H1 (cell line): ENCODE measurements at regions not wholly inside any gene's neighbourhood (a gene's known extent, or its start where the extent isn't known, plus 50 kb on each side); places are given as distances from the start of the nearest gene placed in this dataset.

ENCODE experiments used
- CTCF ChIA-PET: fragments of 300-600 bp; sonication (Branson Sonifier 250); formaldehyde crosslinking; loops from one replicate; lab custom pipeline; 2021; ENCODE audit not compliant: partially characterized antibody; lab: Charles Lee
- POLR2A ChIA-PET: fragments of 300-600 bp; sonication (Branson Sonifier 250); formaldehyde crosslinking; loops from one replicate; lab custom pipeline; 2021; ENCODE audit warnings: inconsistent platforms; ENCODE audit not compliant: partially characterized antibody; lab: Charles Lee
- DNase-seq, 2 experiments: peaks; one replicate each; pipeline versions ENCODE4 v3.0.0 to v3.0.0-alpha.2; 2010 to 2022; ENCODE audit warnings: low spot score in 2 of 2, low read depth in 1 of 2, mixed read lengths in 1 of 2
- FAIRE-seq: peaks from 2 replicates; lab custom pipeline; 2011; peaks lifted over from hg19 to GRCh38; lab: Jason Lieb, UNC
- H2AFZ ChIP-seq: 2 replicates; pipeline ENCODE4 v1.8.1; 2012; ENCODE audit warnings: low read length, inconsistent platforms
- H2AK5ac ChIP-seq: 2 replicates; pipeline ENCODE4 v1.6.1; 2013; ENCODE audit warnings: low read depth, low read length
- H2BK120ac ChIP-seq: replicated peaks from 2 replicates; pipeline ENCODE3; 2013; ENCODE audit warnings: low read depth, low read length, inconsistent platforms
- H2BK12ac ChIP-seq: 2 replicates; pipeline ENCODE4 v1.6.1; 2013; ENCODE audit warnings: low read depth, low read length
- H2BK15ac ChIP-seq: 2 replicates; pipeline ENCODE4 v1.6.1; 2013; ENCODE audit warnings: low read length
- H2BK20ac ChIP-seq: 2 replicates; pipeline ENCODE4 v1.6.1; 2013; ENCODE audit warnings: low read length
- H2BK5ac ChIP-seq: 2 replicates; pipeline ENCODE4 v1.6.1; 2013; ENCODE audit warnings: low read depth, low read length
- H3K14ac ChIP-seq: 2 replicates; pipeline ENCODE4 v1.6.1; 2013; ENCODE audit warnings: inconsistent platforms; ENCODE audit not compliant: insufficient read length
- H3K18ac ChIP-seq: 2 replicates; pipeline ENCODE4 v1.6.1; 2013; ENCODE audit warnings: low read length; ENCODE audit errors: extremely low read depth
- H3K23ac ChIP-seq: 2 replicates; pipeline ENCODE4 v1.6.1; 2013; ENCODE audit warnings: inconsistent platforms; ENCODE audit not compliant: insufficient read length
- H3K23me2 ChIP-seq: 2 replicates; pipeline ENCODE4 v1.6.1; 2013; ENCODE audit warnings: low read depth, low read length
- H3K27ac ChIP-seq: 2 replicates; pipeline ENCODE4 v1.6.1; 2011; ENCODE audit warnings: low read depth, low read length, inconsistent platforms
- H3K27me3 ChIP-seq, 4 experiments: replicated peaks in 1 of 4; 1 replicate in 1 of 4; 2 replicates in 3 of 4; pipeline versions ENCODE4 v1.6.1 to v1.8.1; 2011 to 2013; ENCODE audit warnings: low read length in 3 of 4, mild to moderate bottlenecking in 3 of 4, inconsistent platforms in 2 of 4, mixed read lengths in 2 of 4, moderate library complexity in 1 of 4; ENCODE audit not compliant: control insufficient read depth in 3 of 4, insufficient read depth in 3 of 4; ENCODE audit errors: extremely low read depth in 1 of 4
- H3K36me3 ChIP-seq, 4 experiments: 2 replicates each; pipeline versions ENCODE4 v1.6.1 to v1.8.1; 2011 to 2013; ENCODE audit warnings: mild to moderate bottlenecking in 4 of 4, low read length in 3 of 4, moderate library complexity in 2 of 4, control low read depth in 1 of 4, inconsistent platforms in 1 of 4; ENCODE audit not compliant: insufficient read depth in 4 of 4, control insufficient read depth in 2 of 4
- H3K4ac ChIP-seq: replicated peaks from 2 replicates; pipeline ENCODE3; 2013; ENCODE audit warnings: low read length, low read depth, mixed read lengths, inconsistent platforms; ENCODE audit not compliant: insufficient read length
- H3K4me1 ChIP-seq, 4 experiments: replicated peaks in 1 of 4; 1 replicate in 1 of 4; 2 replicates in 3 of 4; pipeline versions ENCODE4 v1.6.1 to v1.8.1; 2011 to 2013; ENCODE audit warnings: low read length in 3 of 4, inconsistent platforms in 2 of 4, mixed read lengths in 1 of 4; ENCODE audit not compliant: insufficient read depth in 4 of 4, control insufficient read depth in 3 of 4
- H3K4me2 ChIP-seq, 2 experiments: 2 replicates each; pipeline versions ENCODE4 v1.6.1 to v1.8.1; 2011 to 2013; ENCODE audit warnings: low read depth in 2 of 2, low read length in 2 of 2, control low read depth in 1 of 2, inconsistent platforms in 1 of 2, mild to moderate bottlenecking in 1 of 2; ENCODE audit not compliant: insufficient read depth in 1 of 2
- H3K4me3 ChIP-seq, 4 experiments: fragments of 200-600, 300-600 bp in 1 of 4; sonication (generic), shearing (Covaris generic), sonication (Bioruptor Twin) in 1 of 4; 2 replicates each; pipeline versions ENCODE4 v1.5.1 to v1.8.1; 2011 to 2016; ENCODE audit warnings: low read length in 4 of 4, low read depth in 3 of 4, control low read depth in 2 of 4, inconsistent platforms in 2 of 4, mild to moderate bottlenecking in 2 of 4, mixed read lengths in 1 of 4, moderate library complexity in 1 of 4; ENCODE audit not compliant: insufficient read depth in 2 of 4; ENCODE audit errors: extremely low read depth in 1 of 4
- H3K56ac ChIP-seq: replicated peaks from 2 replicates; pipeline ENCODE3; 2013; ENCODE audit warnings: low read depth, mild to moderate bottlenecking, mixed read lengths, low read length, inconsistent platforms; ENCODE audit not compliant: insufficient read length
- H3K79me1 ChIP-seq: 2 replicates; pipeline ENCODE4 v1.6.1; 2013; ENCODE audit warnings: low read depth, low read length, control low read depth
- H3K79me2 ChIP-seq, 2 experiments: 2 replicates each; pipeline versions ENCODE4 v1.6.1 to v1.8.1; 2012 to 2013; ENCODE audit warnings: low read length in 2 of 2, mild to moderate bottlenecking in 2 of 2, inconsistent platforms in 1 of 2; ENCODE audit not compliant: insufficient read depth in 2 of 2, control insufficient read depth in 1 of 2
- H3K9ac ChIP-seq, 4 experiments: replicated peaks in 1 of 4; 1 replicate in 1 of 4; 2 replicates in 3 of 4; pipeline versions ENCODE4 v1.6.1 to v1.8.1; 2011 to 2013; ENCODE audit warnings: low read depth in 3 of 4, low read length in 3 of 4, control low read depth in 2 of 4, mild to moderate bottlenecking in 2 of 4, moderate library complexity in 2 of 4, inconsistent platforms in 1 of 4; ENCODE audit errors: extremely low read depth in 1 of 4
- H3K9me3 ChIP-seq, 2 experiments: 2 replicates each; pipeline versions ENCODE4 v1.6.1 to v1.8.1; 2012 to 2013; ENCODE audit warnings: mild to moderate bottlenecking in 2 of 2, moderate library complexity in 2 of 2, control low read depth in 1 of 2, inconsistent platforms in 1 of 2, low read depth in 1 of 2, low read length in 1 of 2, mixed read lengths in 1 of 2; ENCODE audit not compliant: insufficient read depth in 2 of 2
- H4K20me1 ChIP-seq, 2 experiments: replicated peaks in 1 of 2; 2 replicates each; pipeline versions ENCODE3 to v1.8.1; 2011 to 2013; ENCODE audit warnings: inconsistent platforms in 2 of 2, low read length in 2 of 2, mild to moderate bottlenecking in 1 of 2; ENCODE audit not compliant: insufficient read depth in 2 of 2, control insufficient read depth in 1 of 2
- H4K5ac ChIP-seq: 2 replicates; pipeline ENCODE4 v1.6.1; 2013; ENCODE audit warnings: low read length, low read depth, mixed read lengths, inconsistent platforms; ENCODE audit not compliant: insufficient read length
- H4K8ac ChIP-seq: 2 replicates; pipeline ENCODE4 v1.8.0; 2013; ENCODE audit warnings: mild to moderate bottlenecking, moderate library complexity, low read length, inconsistent platforms; ENCODE audit not compliant: insufficient read depth; ENCODE audit errors: extremely low read depth
- H4K91ac ChIP-seq: replicated peaks from 2 replicates; pipeline ENCODE3; 2013; ENCODE audit warnings: low read length, mixed read lengths, inconsistent platforms; ENCODE audit not compliant: insufficient read length
- HDAC2 ChIP-seq, 2 experiments: fragments of 300-600 bp in 1 of 2; sonication (generic) in 1 of 2; IDR thresholded peaks; 2 replicates each; pipeline ENCODE4 v1.6.1; 2011 to 2012; ENCODE audit warnings: low read depth in 2 of 2, low read length in 2 of 2, mild to moderate bottlenecking in 2 of 2, moderate library complexity in 2 of 2, borderline replicate concordance in 1 of 2, inconsistent platforms in 1 of 2
- HDAC6 ChIP-seq: IDR thresholded peaks from one replicate; pipeline ENCODE4 v1.7.1; 2012; ENCODE audit warnings: low read depth, mild to moderate bottlenecking, inconsistent platforms, low read length, moderate library complexity
- RAD21 ChIP-seq, 2 experiments: IDR thresholded peaks in 1 of 2; conservative IDR thresholded peaks in 1 of 2; 2 replicates each; pipeline ENCODE4 v1.6.1; 2011; ENCODE audit warnings: low read depth in 2 of 2, low read length in 2 of 2, improper control_type of control experiment in 1 of 2, inconsistent platforms in 1 of 2, mild to moderate bottlenecking in 1 of 2, moderate library complexity in 1 of 2
- SRF ChIP-seq: IDR thresholded peaks from 2 replicates; pipeline ENCODE4 v1.6.1; 2011; ENCODE audit warnings: mild to moderate bottlenecking, low read depth, low read length, moderate library complexity
- YY1 ChIP-seq: IDR thresholded peaks from 2 replicates; pipeline ENCODE4 v1.6.1; 2011; ENCODE audit warnings: low read depth, mild to moderate bottlenecking, low read length
- WGBS, 2 experiments: shearing (Covaris generic) in 1 of 2; methylation state at CpG; one replicate each; pipeline versions ENCODE4 v1.1.6 to v1.1.7; 2013 to 2015; ENCODE audit warnings: low lambda C conversion rate in 2 of 2, mixed read lengths in 2 of 2, inconsistent platforms in 1 of 2, low coverage in 1 of 2, missing lambda C conversion rate in 1 of 2; ENCODE audit not compliant: insufficient replicate concordance in 2 of 2, insufficient coverage in 1 of 2, insufficient read length in 1 of 2; ENCODE audit errors: extremely low coverage in 1 of 2, missing lambda C conversion rate in 1 of 2; 5-methylcytosine and 5-hydroxymethylcytosine counted together
- TF ChIP-seq, protein P1 (sequence below), 3 experiments: IDR thresholded peaks; 1 replicate in 2 of 3; 2 replicates in 1 of 3; pipeline versions ENCODE4 v1.5.1 to v1.6.1; 2011; ENCODE audit warnings: low read length in 3 of 3, mild to moderate bottlenecking in 3 of 3, inconsistent platforms in 2 of 3, low read depth in 1 of 3, moderate library complexity in 1 of 3; ENCODE audit not compliant: insufficient read depth in 1 of 3; ENCODE audit errors: control extremely low read depth in 1 of 3

GRCh38 chr12:25825446-25825845 is 133.0 kb upstream of the RASSF8 start:
- Histone ChIP-seq H3K4me2 (no peak overlapping the region), H3K56ac (no peak overlapping the region), H3K79me1 (no peaks in the 10 kb centered on the region), H3K9ac (no peak overlapping the region), H4K91ac (no peak overlapping the region), H2AFZ (no peak overlapping the region; the same call in 1 of the 2 replicates), H3K4me3 (no peak overlapping the region), H2BK15ac (no peak overlapping the region), H3K27ac (no peak overlapping the region), H3K9me3 (no peaks in the 10 kb centered on the region), H3K79me2 (no peaks in the 10 kb centered on the region), H2BK20ac (no peak overlapping the region), H3K14ac (no peak overlapping the region), H2BK120ac (no peak overlapping the region), H3K36me3 (no peaks in the 10 kb centered on the region), H2BK12ac (no peak overlapping the region), H3K4ac (no peak overlapping the region), H2AK5ac (no peak overlapping the region), H3K4me1 (no peaks in the 10 kb centered on the region), H4K8ac (no peak overlapping the region), H4K5ac (no peak overlapping the region), H2BK5ac (no peak overlapping the region), H4K20me1 (no peaks in the 10 kb centered on the region), H3K23me2 (no peaks in the 10 kb centered on the region), H3K23ac (no peak overlapping the region), H3K27me3 (no peaks in the 10 kb centered on the region), H3K18ac (no peak overlapping the region)
- ChIA-PET CTCF (interaction anchor here (0.6 to 1.7 kb wide), 4 partner anchors 10 to 268 kb away, joined by 3 to 5 read pairs (median 3); no protein-coding TSS in a partner anchor), POLR2A (no interaction called here)
- FAIRE-seq, result no peak
- TF ChIP-seq, protein P1, sequence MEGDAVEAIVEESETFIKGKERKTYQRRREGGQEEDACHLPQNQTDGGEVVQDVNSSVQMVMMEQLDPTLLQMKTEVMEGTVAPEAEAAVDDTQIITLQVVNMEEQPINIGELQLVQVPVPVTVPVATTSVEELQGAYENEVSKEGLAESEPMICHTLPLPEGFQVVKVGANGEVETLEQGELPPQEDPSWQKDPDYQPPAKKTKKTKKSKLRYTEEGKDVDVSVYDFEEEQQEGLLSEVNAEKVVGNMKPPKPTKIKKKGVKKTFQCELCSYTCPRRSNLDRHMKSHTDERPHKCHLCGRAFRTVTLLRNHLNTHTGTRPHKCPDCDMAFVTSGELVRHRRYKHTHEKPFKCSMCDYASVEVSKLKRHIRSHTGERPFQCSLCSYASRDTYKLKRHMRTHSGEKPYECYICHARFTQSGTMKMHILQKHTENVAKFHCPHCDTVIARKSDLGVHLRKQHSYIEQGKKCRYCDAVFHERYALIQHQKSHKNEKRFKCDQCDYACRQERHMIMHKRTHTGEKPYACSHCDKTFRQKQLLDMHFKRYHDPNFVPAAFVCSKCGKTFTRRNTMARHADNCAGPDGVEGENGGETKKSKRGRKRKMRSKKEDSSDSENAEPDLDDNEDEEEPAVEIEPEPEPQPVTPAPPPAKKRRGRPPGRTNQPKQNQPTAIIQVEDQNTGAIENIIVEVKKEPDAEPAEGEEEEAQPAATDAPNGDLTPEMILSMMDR (IDR thresholded peaks at IDR 0.05; ENCODE audit: control extremely low read depth in 1 of 3, insufficient read depth in 1 of 3, low read depth in 1 of 3, low read length in 3 of 3), result peak in 2 of 3 experiments; percentile 15 to 18; a peak in 2 of 4 replicates
- no peak for TF ChIP-seq HDAC2 (IDR thresholded peaks at IDR 0.05; ENCODE audit: borderline replicate concordance in 1 of 2, low read depth in 2 of 2, low read length in 2 of 2)
- no peak for TF ChIP-seq SRF
- TF ChIP-seq RAD21 (IDR thresholded peaks at IDR 0.05 in 1 of 2, conservative IDR thresholded peaks at IDR 0.05 in 1 of 2; ENCODE audit: low read depth in 2 of 2, low read length in 2 of 2), result peak; percentile 41 to 58; a peak in 3 of 4 replicates
- 0 out of 2 replicates have a peak, but pooled peaks have one; percentile 48 for TF ChIP-seq YY1
- TF ChIP-seq HDAC6, result no peak
- no peak for DNase-seq
- WGBS, 2 experiments, result 96% methylated on average over 5 of the region's 6 CpGs; no CpG with 5 or more reads in 1 of the 2 experiments
